GM12878 (cell line): ENCODE measurements at regions not wholly inside any gene's neighbourhood (a gene's known extent, or its start where the extent isn't known, plus 50 kb on each side); places are given as distances from the start of the nearest gene placed in this dataset.

Source experiments
- ATAC-seq: fragments of 200-7000 bp; cut with Tn5 transposase; 3 replicates; pipeline ENCODE4 v1.9.1; 2020; ENCODE audit warnings: mild to moderate bottlenecking, moderate library complexity
- BruUV-seq: library from RNA; stranded (reverse); fragments of 400-500 nt; replicated peaks from 2 replicates; lab custom pipeline; 2021; lab: Mats Ljungman, UMichigan
- CTCF ChIA-PET: fragments of 300-600 bp; sonication (Branson Sonifier 250); formaldehyde crosslinking; extraction: SDS; loops from one replicate; lab custom pipeline; 2021; ENCODE audit warnings: inconsistent platforms; lab: Yijun Ruan, JAX
- POLR2A ChIA-PET: fragments of 350-600 bp; formaldehyde crosslinking; extraction: SDS; loops from one replicate; lab custom pipeline; 2021; ENCODE audit warnings: inconsistent platforms; lab: Charles Lee
- RAD21 ChIA-PET: fragments of 300-600 bp; sonication (Branson Sonifier 250); formaldehyde crosslinking; loops from one replicate; lab custom pipeline; 2023; ENCODE audit warnings: antibody characterized with exemption; ENCODE audit not compliant: unreplicated experiment; lab: Charles Lee
- SMC1A ChIA-PET: fragments of 300-600 bp; sonication (Branson Sonifier 250); formaldehyde crosslinking; loops from one replicate; lab custom pipeline; 2023; ENCODE audit not compliant: unreplicated experiment, uncharacterized antibody; lab: Charles Lee
- DNase-seq: peaks from one replicate; pipeline ENCODE4 v3.0.0-alpha.2; 2011; ENCODE audit warnings: low read depth, low spot score
- FAIRE-seq: peaks from 3 replicates; lab custom pipeline; 2011; peaks lifted over from hg19 to GRCh38; lab: Jason Lieb, UNC
- H2AFZ ChIP-seq: 2 replicates; pipeline ENCODE4 v1.6.0; 2011; ENCODE audit warnings: low read depth, low read length, control low read depth; ENCODE audit not compliant: control insufficient read depth
- H3K27ac ChIP-seq: 2 replicates; pipeline ENCODE4 v1.5.1; 2011; ENCODE audit warnings: control low read depth; ENCODE audit not compliant: control insufficient read depth, insufficient read depth
- H3K27me3 ChIP-seq, 2 experiments: replicated peaks in 1 of 2; 2 replicates each; pipeline versions ENCODE4 v1.6.0 to v1.6.1; 2011; ENCODE audit warnings: low read length in 1 of 2; ENCODE audit not compliant: control insufficient read depth in 2 of 2, insufficient read depth in 2 of 2
- H3K36me3 ChIP-seq, 2 experiments: 2 replicates each; pipeline ENCODE4 v1.5.1; 2011; ENCODE audit warnings: low read length in 1 of 2; ENCODE audit not compliant: control insufficient read depth in 2 of 2, insufficient read depth in 2 of 2
- H3K4me1 ChIP-seq: 2 replicates; pipeline ENCODE4 v1.6.1; 2011; ENCODE audit warnings: mild to moderate bottlenecking, low read length, moderate library complexity, mixed read lengths; ENCODE audit not compliant: control insufficient read depth, insufficient read depth
- H3K4me2 ChIP-seq: 2 replicates; pipeline ENCODE4 v1.6.0; 2011; ENCODE audit warnings: control low read depth; ENCODE audit not compliant: control insufficient read depth, insufficient read depth
- H3K4me3 ChIP-seq: fragments of 200-600 bp; sonication (generic); 2 replicates; pipeline ENCODE4 v1.5.1; 2016
- H3K79me2 ChIP-seq: 2 replicates; pipeline ENCODE4 v1.6.0; 2011; ENCODE audit warnings: low read length; ENCODE audit not compliant: control insufficient read depth, insufficient read depth
- H3K9ac ChIP-seq: 2 replicates; pipeline ENCODE4 v1.8.0; 2011; ENCODE audit warnings: low read length, control low read depth, mixed read lengths; ENCODE audit not compliant: control insufficient read depth, insufficient read depth
- H3K9me3 ChIP-seq: replicated peaks from 3 replicates; pipeline ENCODE4 v1.5.1; 2011; ENCODE audit warnings: mild to moderate bottlenecking, low read length; ENCODE audit not compliant: control insufficient read depth, insufficient read depth
- H4K20me1 ChIP-seq: 2 replicates; pipeline ENCODE4 v1.6.0; 2011; ENCODE audit not compliant: control insufficient read depth, insufficient read depth
- ASH2L ChIP-seq: fragments of 300-600, 200-600 bp; sonication (generic); IDR thresholded peaks from 2 replicates; pipeline ENCODE4 v1.6.1; 2017; ENCODE audit warnings: low read depth, mild to moderate bottlenecking, borderline replicate concordance
- ATF3 ChIP-seq: IDR thresholded peaks from 2 replicates; pipeline ENCODE4 v1.6.1; 2011; ENCODE audit warnings: low read depth, mild to moderate bottlenecking, low read length, moderate library complexity, borderline replicate concordance; ENCODE audit errors: extremely low read depth
- BHLHE40 ChIP-seq, 2 experiments: fragments of 450-650 bp in 1 of 2; IDR thresholded peaks; 2 replicates each; pipeline ENCODE4 v1.6.1; 2011 to 2017; ENCODE audit warnings: low read depth in 2 of 2, borderline replicate concordance in 1 of 2, improper control_type of control experiment in 1 of 2, low read length in 1 of 2, mild to moderate bottlenecking in 1 of 2
- HDAC2 ChIP-seq: fragments of 200-600 bp; sonication (generic); IDR thresholded peaks from 2 replicates; pipeline ENCODE4 v1.6.1; 2017
- KLF5 ChIP-seq: fragments of 450-650 bp; IDR thresholded peaks from 2 replicates; pipeline ENCODE4 v1.6.1; 2014; ENCODE audit warnings: mild to moderate bottlenecking; ENCODE audit not compliant: partially characterized antibody
- MEF2A ChIP-seq: IDR thresholded peaks from 2 replicates; pipeline ENCODE4 v1.6.1; 2011; ENCODE audit warnings: low read depth, mild to moderate bottlenecking, low read length, moderate library complexity; ENCODE audit not compliant: insufficient read depth
- MYB ChIP-seq: fragments of 150-350 bp; IDR thresholded peaks from 2 replicates; pipeline ENCODE4 v1.6.1; 2014; ENCODE audit warnings: mild to moderate bottlenecking, low read depth, low read length, borderline replicate concordance
- MYC ChIP-seq: IDR thresholded peaks from 2 replicates; pipeline ENCODE4 v1.6.1; 2011; ENCODE audit warnings: mild to moderate bottlenecking, low read length, moderate library complexity, inconsistent platforms; ENCODE audit not compliant: insufficient read depth, insufficient replicate concordance, insufficient read length, severe bottlenecking
- NR2F1 ChIP-seq: fragments of 450-650 bp; conservative IDR thresholded peaks from 2 replicates; pipeline ENCODE4 v1.6.1; 2017; ENCODE audit warnings: mild to moderate bottlenecking
- POLR2AphosphoS5 ChIP-seq: IDR thresholded peaks from 2 replicates; pipeline ENCODE4 v1.6.1; 2011; ENCODE audit warnings: mild to moderate bottlenecking, low read length, inconsistent platforms
- POU2F2 ChIP-seq: IDR thresholded peaks from 3 replicates; pipeline ENCODE4 v1.6.1; 2011; ENCODE audit warnings: low read depth, mild to moderate bottlenecking, low read length, borderline replicate concordance
- RBBP5 ChIP-seq: fragments of 200-600 bp; sonication (generic); conservative IDR thresholded peaks from 2 replicates; pipeline ENCODE4 v1.6.1; 2016
- SMAD1 ChIP-seq: fragments of 450-650 bp; IDR thresholded peaks from 2 replicates; pipeline ENCODE4 v1.6.1; 2018; ENCODE audit warnings: mild to moderate bottlenecking, low read depth; ENCODE audit not compliant: partially characterized antibody
- SMARCA5 ChIP-seq: fragments of 450-650 bp; IDR thresholded peaks from 2 replicates; pipeline ENCODE4 v1.6.1; 2017; ENCODE audit warnings: mild to moderate bottlenecking
- STAT3 ChIP-seq: IDR thresholded peaks from 2 replicates; pipeline ENCODE4 v1.6.1; 2011; ENCODE audit warnings: low read depth, low read length, improper control_type of control experiment
- ZSCAN29 ChIP-seq: fragments of 450-650 bp; IDR thresholded peaks from 2 replicates; pipeline ENCODE4 v1.6.1; 2017; ENCODE audit warnings: mild to moderate bottlenecking, moderate library complexity
- WGBS: methylation state at CpG from one replicate; pipeline ENCODE4 v1.1.6; 2016; ENCODE audit warnings: low lambda C conversion rate; ENCODE audit not compliant: insufficient replicate concordance, insufficient coverage; ENCODE audit errors: missing lambda C conversion rate; 5-methylcytosine and 5-hydroxymethylcytosine counted together
- in situ Hi-C: fragments of 300-500 bp; cut with MboI; formaldehyde crosslinking; loops from 9 replicates; pipeline ENCODE4 v1.14.3; 2018; ENCODE audit warnings: mixed read lengths
- intact Hi-C: fragments of 100-400 bp; cut with micrococcal nuclease; formaldehyde crosslinking; loops from one replicate; pipeline ENCODE4 v1.14.2; 2022; ENCODE audit not compliant: unreplicated experiment
- TF ChIP-seq, protein P1 (sequence below): IDR thresholded peaks from 2 replicates; pipeline ENCODE4 v1.6.1; 2012; ENCODE audit warnings: low read depth, low read length, improper control_type of control experiment

DNA sequence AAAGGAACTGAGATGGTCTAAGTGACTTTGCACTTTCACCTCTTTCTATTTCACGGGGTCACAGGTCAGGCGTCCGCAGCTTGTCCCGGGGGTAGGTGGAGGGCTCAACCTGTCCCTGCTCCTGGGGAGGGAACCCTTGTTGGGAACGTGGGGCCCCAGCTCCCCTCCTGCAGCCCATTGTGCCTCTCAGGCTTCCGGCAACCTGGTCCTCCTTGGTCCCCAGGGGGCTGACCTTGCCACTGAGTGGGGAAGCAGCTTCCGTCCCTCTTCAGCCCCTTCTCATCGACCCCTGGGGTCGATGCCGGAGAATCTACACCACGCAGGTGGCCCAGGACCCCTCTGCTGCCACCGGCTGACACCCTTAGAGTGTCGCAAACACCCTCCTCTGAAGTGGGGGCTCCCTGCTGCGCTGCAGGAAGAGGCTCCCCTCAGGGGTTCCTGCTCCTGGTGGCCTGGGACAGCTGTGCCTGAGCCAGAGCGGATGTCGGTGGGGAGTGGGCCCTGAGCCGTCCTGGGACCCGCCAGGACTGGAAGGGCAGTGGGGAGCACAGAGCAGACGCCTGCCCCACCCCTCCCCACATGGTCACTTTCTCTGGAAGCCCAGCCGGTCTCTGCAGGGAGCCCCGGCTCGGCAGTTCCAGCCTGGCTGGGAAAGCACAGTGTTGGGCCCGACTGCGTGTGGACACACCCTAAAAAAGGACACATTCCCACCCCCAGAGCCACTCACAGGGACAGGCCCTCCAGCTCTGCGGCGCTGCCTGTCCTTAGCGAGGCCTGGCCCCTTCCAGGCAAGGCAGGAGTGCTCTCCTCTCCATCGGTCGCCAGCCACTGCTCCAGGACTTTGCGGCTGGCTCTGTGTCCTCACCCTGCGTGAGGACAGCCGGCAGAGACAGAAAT is 357.5 kb upstream of the SHH start:
- Histone ChIP-seq H3K9ac (no peak overlapping the region), H3K27ac (no peak overlapping the region), H3K27me3 (no peaks in the 10 kb centered on the region), H3K4me2 (no peak overlapping the region), H2AFZ (no peak overlapping the region), H4K20me1 (no peaks in the 10 kb centered on the region), H3K4me1 (peaks cover 11% of the 10 kb centered on the region), H3K9me3 (no peaks in the 10 kb centered on the region), H3K79me2 (no peaks in the 10 kb centered on the region), H3K36me3 (no peaks in the 10 kb centered on the region), H3K4me3 (no peak overlapping the region)
- DNase-seq (no peak), FAIRE-seq (no peak), ATAC-seq (no peak)
- in situ Hi-C loops (no loop called here), intact Hi-C loops (no loop called here)
- ChIA-PET RAD21 (no interaction called here), SMC1A (interaction anchor here (0.6 kb wide), 1 partner anchor 49 kb away, joined by 3 read pairs; no protein-coding TSS in a partner anchor), POLR2A (no interaction called here), CTCF (no interaction called here)
- BruUV-seq, result no TSS peak
- TF ChIP-seq MYB (no peak), SMAD1 (no peak), NR2F1 (0 out of 2 replicates have a peak, but pooled peaks have one; percentile 19)
- 56% methylated on average over 28 of the region's 32 CpGs for WGBS

- no peaks in the 10 kb centered on the region for H3K9me3 ChIP-seq
- ChIA-PET SMC1A (interaction anchor here (0.8 kb wide), 1 partner anchor 20 kb away, joined by 3 read pairs; no protein-coding TSS in a partner anchor), CTCF (no interaction called here), POLR2A (no interaction called here), RAD21 (no interaction called here)
- H3K9ac ChIP-seq, result no peak overlapping the region
- no peaks in the 10 kb centered on the region for H3K79me2 ChIP-seq
- H3K4me1 ChIP-seq, result peaks cover 11% of the 10 kb centered on the region
- DNase-seq (no peak), FAIRE-seq (no peak), ATAC-seq (no peak)
- no peak overlapping the region for H3K4me3 ChIP-seq
- H3K36me3 ChIP-seq, result no peaks in the 10 kb centered on the region
- in situ Hi-C loops, result no loop called here
- no peak overlapping the region for H2AFZ ChIP-seq
- no peaks in the 10 kb centered on the region for H4K20me1 ChIP-seq
- intact Hi-C loops, result no loop called here
- WGBS, result 58% methylated on average over 17 of the region's 18 CpGs
- no TSS peak for BruUV-seq
- H3K27ac ChIP-seq, result no peak overlapping the region
- H3K4me2 ChIP-seq, result no peak overlapping the region
- H3K27me3 ChIP-seq, result no peaks in the 10 kb centered on the region
- TF ChIP-seq NR2F1, result no peak
- no peak for TF ChIP-seq ASH2L
- no peak for TF ChIP-seq RBBP5
- no peak for TF ChIP-seq STAT3
- no peak for TF ChIP-seq KLF5
- TF ChIP-seq, protein P1, sequence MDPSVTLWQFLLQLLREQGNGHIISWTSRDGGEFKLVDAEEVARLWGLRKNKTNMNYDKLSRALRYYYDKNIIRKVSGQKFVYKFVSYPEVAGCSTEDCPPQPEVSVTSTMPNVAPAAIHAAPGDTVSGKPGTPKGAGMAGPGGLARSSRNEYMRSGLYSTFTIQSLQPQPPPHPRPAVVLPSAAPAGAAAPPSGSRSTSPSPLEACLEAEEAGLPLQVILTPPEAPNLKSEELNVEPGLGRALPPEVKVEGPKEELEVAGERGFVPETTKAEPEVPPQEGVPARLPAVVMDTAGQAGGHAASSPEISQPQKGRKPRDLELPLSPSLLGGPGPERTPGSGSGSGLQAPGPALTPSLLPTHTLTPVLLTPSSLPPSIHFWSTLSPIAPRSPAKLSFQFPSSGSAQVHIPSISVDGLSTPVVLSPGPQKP, result no peak
- no peak for TF ChIP-seq BHLHE40 (IDR thresholded peaks at IDR 0.05; ENCODE audit: borderline replicate concordance in 1 of 2, low read depth in 2 of 2, low read length in 1 of 2)
- no peak for TF ChIP-seq HDAC2
- no peak for TF ChIP-seq POLR2AphosphoS5
- TF ChIP-seq ATF3, result no peak
- no peak for TF ChIP-seq ZSCAN29
- TF ChIP-seq MEF2A, result no peak
- TF ChIP-seq MYC, result no peak
- no peak for TF ChIP-seq SMARCA5
- TF ChIP-seq POU2F2, result no peak
These were observed 356.2 kb upstream of the SHH start for GRCh38 chr7:156168434-156168833.
